ENCODE measurements at regions not wholly inside any gene's neighbourhood (a gene's known extent, or its start where the extent isn't known, plus 50 kb on each side); places are given as distances from the start of the nearest gene placed in this dataset.

DNA sequence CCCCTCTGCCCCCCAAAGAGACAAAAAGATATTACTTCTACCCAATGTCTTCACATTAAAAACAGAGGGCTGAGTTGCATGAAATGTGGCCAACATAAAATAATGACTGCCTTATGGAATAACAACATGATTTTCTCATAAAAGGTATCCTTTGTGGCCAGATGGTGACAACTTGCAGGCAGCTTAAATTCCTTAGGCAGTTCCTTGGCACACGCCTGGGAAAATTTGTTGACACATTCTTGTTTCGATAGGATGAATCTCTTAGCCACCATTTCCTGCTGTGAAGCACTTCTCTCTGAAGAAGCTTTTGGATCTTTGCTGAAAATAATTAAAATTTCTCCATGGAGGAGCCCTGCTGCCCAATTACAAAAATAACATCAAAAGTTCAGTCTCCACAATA, 109.0 kb upstream of the COL21A1 start:
- peak in 1 of 8 experiments; percentile 71 for ATAC-seq (replicated peaks in 6 of 8)
- Histone ChIP-seq H3K4me3 (no peak overlapping the region), H3K4me1 (replicated peaks in 1 of 2) (no peaks in the 10 kb centered on the region), H3K27ac (no peak overlapping the region)
- in situ Hi-C loops (cut with MboI; ENCODE audit: low pct_unique_long_range_greater_than_20kb in 2 of 9, low sequenced_read_pairs in 9 of 9, unreplicated experiment in 9 of 9) = loop anchor here (10.0 to 25.0 kb wide), 6 partner anchors 106 to 506 kb away; no protein-coding TSS in a partner anchor
- WGBS, 10 experiments = 0 to 80% (median 32%) methylated on average over 1 to 2 of the region's 2 CpGs; no CpG with 5 or more reads in 2 of the 10 experiments

DNA sequence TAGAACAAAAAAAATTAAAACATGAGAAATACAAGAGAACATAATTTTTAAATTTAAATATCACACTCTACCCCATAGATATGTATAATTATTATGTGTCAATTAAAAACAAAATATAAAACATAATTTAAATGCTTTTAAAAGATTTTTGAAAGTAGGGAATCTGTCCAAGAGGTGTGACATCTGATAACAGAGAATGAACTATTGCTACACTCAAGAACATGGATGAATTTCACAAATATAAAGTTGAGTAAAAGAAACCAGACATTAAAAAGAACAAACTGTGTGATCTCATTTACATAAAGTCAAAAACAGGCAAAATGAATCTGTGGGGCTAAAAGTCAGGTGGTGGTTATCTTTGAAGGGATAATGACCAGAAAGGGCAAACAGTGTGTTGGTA, 106.5 kb upstream of the COL21A1 start:
- Histone ChIP-seq H3K4me1 (replicated peaks in 1 of 2) (no peaks in the 10 kb centered on the region), H3K27ac (no peak overlapping the region), H3K4me3 (no peak overlapping the region)
- no peak for ATAC-seq (replicated peaks in 6 of 8)
- in situ Hi-C loops (cut with MboI; ENCODE audit: low pct_unique_long_range_greater_than_20kb in 2 of 9, low sequenced_read_pairs in 9 of 9, unreplicated experiment in 9 of 9) = loop anchor here (10.0 to 25.0 kb wide), 6 partner anchors 108 to 508 kb away; no protein-coding TSS in a partner anchor

DNA sequence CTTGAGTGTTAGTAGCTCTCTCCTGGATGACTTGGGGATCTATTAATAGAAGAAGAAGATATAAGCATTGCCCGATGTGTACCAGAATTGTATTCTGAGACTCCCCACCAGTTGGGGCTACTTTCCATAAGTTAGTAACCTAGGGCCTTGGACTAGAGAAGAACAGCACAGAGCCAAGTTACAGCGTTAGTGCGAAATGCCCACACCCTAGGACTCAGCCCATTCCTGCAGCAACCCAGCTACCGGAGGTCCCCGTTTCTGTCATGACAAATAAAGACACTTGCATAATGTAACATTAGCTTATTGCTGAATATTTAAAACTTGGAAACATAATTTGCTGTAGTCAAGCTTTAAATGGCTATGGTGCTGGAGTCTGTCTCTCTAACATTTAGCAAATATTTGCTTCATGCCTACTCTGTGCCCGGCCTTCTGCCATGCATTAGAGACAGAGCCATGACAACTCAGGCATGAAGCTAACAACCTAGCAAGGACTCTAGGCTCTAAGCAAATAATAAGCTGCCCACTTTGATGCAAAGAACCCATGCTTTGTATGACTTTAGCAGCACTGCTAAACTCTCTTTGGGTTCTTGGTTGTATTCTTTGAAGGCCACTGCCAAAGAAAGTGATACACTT, 103.4 kb upstream of the COL21A1 start:
- 59 to 100% (median 92%) methylated on average over 1 to 6 of the region's 6 CpGs; no CpG with 5 or more reads in 1 of the 10 experiments for WGBS, 10 experiments
- Histone ChIP-seq H3K27ac (no peak overlapping the region), H3K4me1 (replicated peaks in 1 of 2) (no peaks in the 10 kb centered on the region), H3K4me3 (no peak overlapping the region)
- ATAC-seq (replicated peaks in 6 of 8) = peak in 3 of 8 experiments; percentile 32 to 98 (median 45)
- in situ Hi-C loops (cut with MboI; ENCODE audit: low pct_unique_long_range_greater_than_20kb in 2 of 9, low sequenced_read_pairs in 9 of 9, unreplicated experiment in 9 of 9) = loop anchor here (10.0 to 25.0 kb wide), 6 partner anchors 112 to 512 kb away; no protein-coding TSS in a partner anchor

DNA sequence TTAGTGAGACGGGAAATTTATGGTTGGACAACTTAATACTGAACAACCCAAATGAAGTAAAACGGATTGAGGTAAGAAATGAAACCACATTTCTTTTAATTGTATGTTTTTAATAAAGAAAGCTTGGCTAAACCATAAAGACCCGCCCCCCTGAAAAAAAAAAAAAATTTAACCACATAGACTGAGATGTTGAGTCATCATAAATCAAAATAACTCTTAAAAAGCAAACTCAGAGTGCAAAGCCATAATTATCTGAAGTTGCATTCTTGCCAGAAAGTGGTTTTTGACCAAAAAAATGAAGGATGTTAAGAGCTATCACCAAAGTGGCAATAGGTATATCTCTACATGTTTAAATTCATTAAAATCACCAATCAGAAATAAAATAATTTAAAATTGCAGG, 101.8 kb upstream of the COL21A1 start:
- in situ Hi-C loops (cut with MboI; ENCODE audit: low pct_unique_long_range_greater_than_20kb in 2 of 9, low sequenced_read_pairs in 9 of 9, unreplicated experiment in 9 of 9) = no loop called here
- ATAC-seq (replicated peaks in 6 of 8) = no peak
- WGBS, 10 experiments = 20 to 95% (median 79%) methylated on average over 2 to 3 of the region's 3 CpGs
- H3K27ac ChIP-seq = no peak overlapping the region
- H3K4me1 ChIP-seq (replicated peaks in 1 of 2) = no peaks in the 10 kb centered on the region
- H3K4me3 ChIP-seq = no peak overlapping the region

DNA sequence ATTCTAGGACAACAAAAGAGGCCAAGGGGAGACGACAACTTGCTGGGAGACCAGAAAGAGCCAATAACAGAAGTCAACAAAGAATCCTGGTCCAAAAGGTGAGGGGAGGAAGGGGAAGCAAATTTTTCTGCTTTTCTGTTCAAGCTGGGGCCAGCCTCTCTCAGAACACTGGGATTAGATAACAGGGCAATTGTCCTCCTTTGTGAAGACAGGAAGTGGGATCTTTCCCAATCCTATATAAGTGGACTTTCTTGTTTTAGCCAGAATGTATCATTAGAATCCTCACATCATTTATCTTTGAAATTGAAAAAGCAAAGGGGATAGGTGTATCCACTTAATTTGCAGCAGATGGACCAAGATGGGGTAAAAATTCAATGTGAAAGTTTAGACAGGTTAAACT, 101.2 kb upstream of the COL21A1 start:
- Histone ChIP-seq H3K4me1 (replicated peaks in 1 of 2) (no peaks in the 10 kb centered on the region), H3K27ac (no peak overlapping the region), H3K4me3 (no peak overlapping the region)
- 80 to 100% (median 85%) methylated on average over 1 of the region's 1 CpG; no CpG with 5 or more reads in 4 of the 10 experiments for WGBS, 10 experiments
- ATAC-seq (replicated peaks in 6 of 8) = no peak
- in situ Hi-C loops (cut with MboI; ENCODE audit: low pct_unique_long_range_greater_than_20kb in 2 of 9, low sequenced_read_pairs in 9 of 9, unreplicated experiment in 9 of 9) = no loop called here

DNA sequence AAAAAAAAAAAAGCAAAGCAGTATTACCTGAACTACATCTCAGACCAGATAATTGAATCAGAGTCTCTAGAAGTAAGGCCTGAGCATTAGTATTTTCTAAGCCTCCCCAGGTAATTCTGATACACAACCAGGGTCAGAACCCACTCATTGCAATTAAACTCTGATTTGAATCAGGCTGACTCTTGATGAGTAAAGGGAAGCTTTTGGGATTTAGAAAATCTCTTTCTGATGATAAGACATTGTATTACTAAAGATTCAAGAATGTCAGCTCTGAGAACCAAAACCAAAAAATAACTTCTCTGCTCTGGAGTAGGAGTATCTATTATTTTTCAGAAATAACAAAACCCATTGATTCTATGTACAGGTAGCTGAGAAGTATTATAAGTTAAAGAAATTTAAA, 100.1 kb upstream of the COL21A1 start:
- Histone ChIP-seq H3K4me1 (replicated peaks in 1 of 2) (no peaks in the 10 kb centered on the region), H3K27ac (no peak overlapping the region)
- no peak for ATAC-seq (replicated peaks in 6 of 8)

DNA sequence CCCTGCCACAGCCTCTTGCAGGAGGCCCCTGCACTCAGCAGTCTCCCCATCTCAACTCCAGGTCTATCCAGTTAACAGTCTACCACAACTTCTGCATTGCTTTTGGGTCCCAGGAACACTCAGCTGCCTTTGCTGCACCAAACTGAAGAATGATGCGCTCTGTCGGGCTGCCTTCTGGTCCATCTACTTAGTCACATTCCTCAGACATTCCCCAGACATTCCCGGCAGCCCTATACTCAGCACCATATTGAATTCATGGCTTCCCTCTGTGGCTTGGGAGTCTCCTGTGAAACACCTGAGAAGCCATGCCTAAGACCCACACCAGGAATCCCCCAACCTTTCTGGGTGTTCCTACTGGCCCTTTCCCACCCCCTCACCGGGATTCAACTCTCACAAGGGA, 99.6 kb upstream of the COL21A1 start:
- H3K4me1 ChIP-seq (replicated peaks in 1 of 2) = no peaks in the 10 kb centered on the region
- ATAC-seq (replicated peaks in 6 of 8) = no peak
- whole genome bisulfite sequencing, 10 experiments = 43 to 100% (median 86%) methylated on average over 1 to 4 of the region's 4 CpGs; no CpG with 5 or more reads in 3 of the 10 experiments
- H3K4me3 ChIP-seq = no peak overlapping the region
- in situ Hi-C loops (cut with MboI; ENCODE audit: low pct_unique_long_range_greater_than_20kb in 2 of 9, low sequenced_read_pairs in 9 of 9, unreplicated experiment in 9 of 9) = no loop called here
- no peak overlapping the region for H3K27ac ChIP-seq

More for the DNA sequence above, 100.1 kb upstream of the COL21A1 start:
- H3K4me3 ChIP-seq = no peak overlapping the region
- in situ Hi-C loops (cut with MboI; ENCODE audit: low pct_unique_long_range_greater_than_20kb in 2 of 9, low sequenced_read_pairs in 9 of 9, unreplicated experiment in 9 of 9) = no loop called here

DNA sequence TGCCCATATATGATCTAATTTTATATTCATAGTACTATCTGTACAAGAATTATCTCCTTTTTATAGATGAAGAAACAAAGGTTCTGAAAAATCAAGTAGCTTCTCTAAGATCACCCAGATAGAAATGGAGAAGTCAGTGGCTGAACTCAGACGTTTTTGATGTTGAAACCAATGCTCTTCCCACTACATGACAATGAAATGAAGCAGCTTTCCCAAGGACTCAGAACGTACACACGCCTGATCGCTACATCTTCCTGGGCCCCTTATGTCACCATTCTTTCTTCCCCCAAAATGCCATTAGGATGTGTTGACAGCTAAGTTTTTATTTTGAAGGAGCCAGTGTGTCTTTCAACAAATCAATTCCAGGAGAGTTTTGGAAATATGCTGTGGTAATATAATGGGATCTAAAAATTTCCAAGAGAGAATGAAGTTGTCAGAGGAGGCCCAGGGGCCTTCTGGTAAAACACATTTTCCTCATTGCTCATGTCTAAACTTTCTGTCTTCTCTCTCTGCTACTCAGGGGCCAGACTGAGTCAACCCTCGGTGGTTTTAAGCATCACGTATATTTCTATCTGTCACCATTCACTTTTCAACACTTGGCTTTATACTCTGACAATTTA, 98.1 kb upstream of the COL21A1 start:
- no peak for ATAC-seq (replicated peaks in 6 of 8)
- no peaks in the 10 kb centered on the region for H3K4me1 ChIP-seq (replicated peaks in 1 of 2)
- no peak overlapping the region for H3K27ac ChIP-seq
- no peak overlapping the region for H3K4me3 ChIP-seq
- in situ Hi-C loops (cut with MboI; ENCODE audit: low pct_unique_long_range_greater_than_20kb in 2 of 9, low sequenced_read_pairs in 9 of 9, unreplicated experiment in 9 of 9) = no loop called here
- WGBS, 10 experiments = 8 to 100% (median 78%) methylated on average over 1 to 6 of the region's 6 CpGs

DNA sequence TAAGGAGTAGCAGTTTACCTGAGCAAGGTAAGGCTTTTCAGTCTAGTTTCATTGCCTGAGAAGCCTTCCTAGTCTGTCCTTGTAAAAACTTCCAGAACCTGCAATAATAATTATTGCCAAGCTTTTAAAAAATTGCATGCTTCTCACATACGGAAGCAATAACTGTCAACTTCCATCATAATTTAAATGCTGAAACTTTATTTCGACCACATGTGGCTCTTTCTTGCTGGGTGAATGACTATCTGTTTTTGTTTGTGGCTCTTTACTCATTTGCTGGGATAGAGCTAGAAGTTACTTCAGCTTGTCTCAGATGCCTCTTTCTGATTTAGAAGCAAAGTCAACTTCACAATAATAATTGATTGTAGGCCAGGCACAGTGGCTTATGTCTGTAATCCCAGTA, 95.9 kb upstream of the COL21A1 start:
- no peak overlapping the region for H3K4me3 ChIP-seq
- H3K27ac ChIP-seq = no peak overlapping the region
- no peaks in the 10 kb centered on the region for H3K4me1 ChIP-seq (replicated peaks in 1 of 2)
- WGBS, 10 experiments = 0 to 93% (median 78%) methylated on average over 1 to 2 of the region's 2 CpGs; no CpG with 5 or more reads in 1 of the 10 experiments
- peak in 2 of 8 experiments; percentile 24 to 25 for ATAC-seq (replicated peaks in 6 of 8)
- in situ Hi-C loops (cut with MboI; ENCODE audit: low pct_unique_long_range_greater_than_20kb in 2 of 9, low sequenced_read_pairs in 9 of 9, unreplicated experiment in 9 of 9) = no loop called here

DNA sequence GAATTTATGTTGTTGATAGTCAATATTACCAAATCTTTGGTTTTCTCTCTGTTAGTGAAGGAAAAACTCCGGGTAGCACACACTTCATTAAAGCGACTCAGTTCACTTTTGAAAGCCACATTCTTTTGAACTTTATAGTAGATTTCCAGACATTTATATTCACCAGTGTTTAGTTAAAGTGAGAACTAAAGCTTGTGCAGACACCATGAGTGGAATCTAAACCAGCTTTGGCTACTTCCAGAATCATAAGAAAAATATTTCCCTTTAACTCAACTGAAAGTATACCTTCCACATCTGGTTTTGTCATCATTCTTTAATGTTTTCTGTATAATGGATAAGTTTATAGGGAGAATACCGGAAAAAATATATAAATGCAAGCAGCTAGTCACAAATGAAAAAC, 92.1 kb upstream of the COL21A1 start:
- no peaks in the 10 kb centered on the region for H3K4me1 ChIP-seq (replicated peaks in 1 of 2)
- in situ Hi-C loops (cut with MboI; ENCODE audit: low pct_unique_long_range_greater_than_20kb in 2 of 9, low sequenced_read_pairs in 9 of 9, unreplicated experiment in 9 of 9) = no loop called here
- WGBS, 10 experiments = 28 to 90% (median 78%) methylated on average over 1 to 3 of the region's 3 CpGs
- no peak overlapping the region for H3K4me3 ChIP-seq
- no peak for ATAC-seq (replicated peaks in 6 of 8)
- H3K27ac ChIP-seq = no peak overlapping the region

DNA sequence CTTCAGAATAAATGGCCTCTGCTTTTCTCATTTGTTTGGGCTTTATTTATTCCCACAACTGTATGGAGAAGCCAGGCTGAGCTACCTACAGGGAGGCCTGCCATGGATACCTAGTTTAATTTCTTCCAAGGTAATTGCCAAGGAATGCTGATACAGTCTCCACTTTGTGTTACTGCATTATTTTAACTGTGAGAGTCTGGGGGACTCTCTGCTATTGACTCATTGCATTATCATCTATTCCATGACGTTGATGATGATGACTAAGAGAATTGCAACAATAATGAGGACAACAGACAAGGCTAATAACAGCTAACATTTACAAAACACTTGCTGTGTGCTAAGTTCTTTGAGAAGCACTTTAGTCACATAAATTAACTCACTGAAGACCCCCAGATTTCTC, 88.3 kb upstream of the COL21A1 start:
- no peak overlapping the region for H3K4me3 ChIP-seq
- in situ Hi-C loops (cut with MboI; ENCODE audit: low pct_unique_long_range_greater_than_20kb in 2 of 9, low sequenced_read_pairs in 9 of 9, unreplicated experiment in 9 of 9) = no loop called here
- H3K27ac ChIP-seq = no peak overlapping the region
- 0 to 83% (median 33%) methylated on average over 1 of the region's 1 CpG; no CpG with 5 or more reads in 5 of the 10 experiments for WGBS, 10 experiments
- ATAC-seq (replicated peaks in 6 of 8) = peak in 5 of 8 experiments; percentile 64 to 97 (median 65)
- H3K4me1 ChIP-seq (replicated peaks in 1 of 2) = no peaks in the 10 kb centered on the region

DNA sequence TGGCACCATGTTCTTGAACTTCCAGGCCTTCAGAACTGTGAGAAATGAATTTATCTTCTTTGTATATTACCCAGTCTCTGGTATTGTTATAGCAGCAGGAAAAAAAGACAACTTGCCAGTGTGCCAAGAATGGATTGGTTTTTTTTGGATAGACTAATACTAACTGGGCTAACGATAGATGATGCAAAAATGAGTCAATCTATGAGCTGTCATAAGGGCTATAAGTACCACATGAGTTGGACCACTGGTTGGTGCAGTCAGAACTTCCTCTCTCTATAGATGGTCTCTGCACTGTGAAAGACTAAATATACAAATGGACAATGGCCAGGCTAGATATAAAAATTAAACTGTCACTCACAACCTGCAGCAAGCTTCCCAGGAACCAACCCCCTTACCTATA, 87.6 kb upstream of the COL21A1 start:
- Histone ChIP-seq H3K4me3 (no peak overlapping the region), H3K4me1 (replicated peaks in 1 of 2) (no peaks in the 10 kb centered on the region), H3K27ac (no peak overlapping the region)
- WGBS, 10 experiments = 0 to 100% (median 95%) methylated on average over 1 of the region's 1 CpG; no CpG with 5 or more reads in 2 of the 10 experiments
- ATAC-seq (replicated peaks in 6 of 8) = no peak
- in situ Hi-C loops (cut with MboI; ENCODE audit: low pct_unique_long_range_greater_than_20kb in 2 of 9, low sequenced_read_pairs in 9 of 9, unreplicated experiment in 9 of 9) = no loop called here

DNA sequence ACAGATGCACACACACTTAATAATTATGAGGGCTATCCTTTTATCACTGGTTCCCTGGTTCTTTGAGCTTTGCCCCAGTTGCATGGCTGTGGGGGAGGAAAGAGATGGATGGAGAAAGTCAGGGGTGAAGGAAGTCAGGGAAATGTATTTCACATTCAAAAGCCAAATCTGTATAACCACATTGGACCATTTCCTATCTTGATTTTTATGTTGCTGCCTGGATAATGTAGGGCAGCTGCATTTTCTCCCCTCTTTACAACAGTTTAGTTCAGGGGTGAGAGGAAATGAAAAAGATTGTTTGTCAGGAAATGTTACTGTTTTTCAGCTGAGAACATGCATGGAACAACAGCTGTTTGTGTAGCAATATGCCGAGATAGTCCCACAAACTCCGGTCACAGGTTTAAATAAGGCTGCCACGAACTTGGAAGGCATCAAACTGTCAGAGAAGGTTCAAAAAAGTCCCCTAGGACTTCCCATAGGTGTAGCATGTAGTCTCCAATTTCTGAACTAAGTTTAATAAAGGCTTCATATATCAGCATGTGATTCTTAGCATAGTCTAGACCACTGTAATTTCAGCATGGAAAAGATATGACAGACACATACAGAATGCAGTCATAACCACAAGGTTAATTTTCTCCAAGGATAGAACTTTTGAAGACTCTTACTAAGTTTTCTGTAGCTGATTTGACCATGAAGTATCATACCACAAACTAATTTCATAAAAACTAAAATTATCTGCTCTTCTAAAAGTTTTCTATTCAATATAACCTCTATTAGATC, 82.1 kb upstream of the COL21A1 start:
- Histone ChIP-seq H3K27ac (no peak overlapping the region), H3K4me3 (no peak overlapping the region), H3K4me1 (replicated peaks in 1 of 2) (no peaks in the 10 kb centered on the region)
- WGBS, 10 experiments = 48 to 100% (median 67%) methylated on average over 1 to 3 of the region's 3 CpGs; no CpG with 5 or more reads in 3 of the 10 experiments
- no peak for ATAC-seq (replicated peaks in 6 of 8)
- in situ Hi-C loops (cut with MboI; ENCODE audit: low pct_unique_long_range_greater_than_20kb in 2 of 9, low sequenced_read_pairs in 9 of 9, unreplicated experiment in 9 of 9) = no loop called here

Data from motor neuron (in vitro differentiated cells).